Neuronal stem cell (in vitro differentiated cells): ENCODE measurements at regions not wholly inside any gene's neighbourhood (a gene's known extent, or its start where the extent isn't known, plus 50 kb on each side); places are given as distances from the start of the nearest gene placed in this dataset.

Source experiments
- DNase-seq: peaks from one replicate; pipeline ENCODE4 v3.0.0-alpha.2; 2013; ENCODE audit warnings: low spot score
- H2AFZ ChIP-seq: one replicate; pipeline ENCODE4 v1.6.1; 2013; ENCODE audit warnings: mild to moderate bottlenecking, low read length, inconsistent platforms
- H2AK5ac ChIP-seq: 2 replicates; pipeline ENCODE4 v1.6.1; 2013; ENCODE audit warnings: low read depth, mild to moderate bottlenecking, inconsistent platforms, low read length, moderate library complexity, mixed read lengths
- H2BK120ac ChIP-seq: 2 replicates; pipeline ENCODE4 v1.6.1; 2013; ENCODE audit warnings: low read depth, mild to moderate bottlenecking, inconsistent platforms, low read length, moderate library complexity, mixed read lengths
- H2BK12ac ChIP-seq: one replicate; pipeline ENCODE4 v1.6.1; 2013; ENCODE audit warnings: low read length, inconsistent platforms
- H2BK15ac ChIP-seq: 2 replicates; pipeline ENCODE4 v1.6.1; 2013; ENCODE audit warnings: mild to moderate bottlenecking, low read length, inconsistent platforms, mixed read lengths
- H2BK5ac ChIP-seq: one replicate; pipeline ENCODE4 v1.6.1; 2013; ENCODE audit warnings: inconsistent platforms, mild to moderate bottlenecking, low read length, moderate library complexity
- H3K14ac ChIP-seq: one replicate; pipeline ENCODE4 v1.6.1; 2013; ENCODE audit warnings: low read length, inconsistent platforms
- H3K18ac ChIP-seq: 2 replicates; pipeline ENCODE4 v1.6.1; 2013; ENCODE audit warnings: low read length, inconsistent platforms
- H3K23ac ChIP-seq: 2 replicates; pipeline ENCODE4 v1.6.1; 2013; ENCODE audit warnings: low read depth, mild to moderate bottlenecking, mixed read lengths, low read length, inconsistent platforms; ENCODE audit not compliant: poor library complexity
- H3K27ac ChIP-seq: replicated peaks from 3 replicates; pipeline ENCODE4 v1.5.1; 2013; ENCODE audit warnings: low read length, inconsistent platforms
- H3K27me3 ChIP-seq, 3 experiments: 2 replicates each; pipeline ENCODE4 v1.6.1; 2013; ENCODE audit warnings: low read length in 3 of 3, mild to moderate bottlenecking in 2 of 3, inconsistent platforms in 1 of 3, low read depth in 1 of 3, mixed read lengths in 1 of 3, moderate library complexity in 1 of 3; ENCODE audit not compliant: control insufficient read depth in 3 of 3, insufficient read depth in 3 of 3
- H3K36me3 ChIP-seq, 2 donors: replicated peaks in 1 of 2; 2 replicates each; pipeline ENCODE4 v1.6.1; 2013; ENCODE audit warnings: low read length in 2 of 2; ENCODE audit not compliant: control insufficient read depth in 2 of 2, insufficient read depth in 2 of 2
- H3K4ac ChIP-seq: 2 replicates; pipeline ENCODE4 v1.6.1; 2013; ENCODE audit warnings: inconsistent platforms, mild to moderate bottlenecking, low read length, moderate library complexity
- H3K4me1 ChIP-seq, 2 donors: 1 replicate in 1 of 2; 2 replicates in 1 of 2; pipeline ENCODE4 v1.6.1; 2013; ENCODE audit warnings: low read length in 2 of 2, low read depth in 1 of 2; ENCODE audit not compliant: control insufficient read depth in 2 of 2, insufficient read depth in 1 of 2
- H3K4me2 ChIP-seq: one replicate; pipeline ENCODE4 v1.6.1; 2013; ENCODE audit warnings: mild to moderate bottlenecking, low read length, inconsistent platforms; ENCODE audit not compliant: insufficient read depth, poor library complexity, severe bottlenecking
- H3K4me3 ChIP-seq, 2 donors: 2 replicates each; pipeline ENCODE4 v1.5.1; 2013; ENCODE audit warnings: low read length in 2 of 2, mild to moderate bottlenecking in 2 of 2, inconsistent platforms in 1 of 2, moderate library complexity in 1 of 2
- H3K79me1 ChIP-seq: one replicate; pipeline ENCODE4 v1.6.1; 2013; ENCODE audit warnings: low read depth, mild to moderate bottlenecking, inconsistent platforms, low read length, moderate library complexity
- H3K9ac ChIP-seq: one replicate; pipeline ENCODE4 v1.6.1; 2013; ENCODE audit warnings: mild to moderate bottlenecking, low read depth, low read length, inconsistent platforms; ENCODE audit not compliant: poor library complexity
- H3K9me3 ChIP-seq, 2 donors: replicated peaks in 1 of 2; 2 replicates each; pipeline versions ENCODE3 to v1.6.1; 2013; ENCODE audit warnings: low read length in 2 of 2, mild to moderate bottlenecking in 2 of 2, inconsistent platforms in 1 of 2, low read depth in 1 of 2, mixed read lengths in 1 of 2, moderate library complexity in 1 of 2; ENCODE audit not compliant: control insufficient read depth in 2 of 2, insufficient read depth in 1 of 2
- H4K8ac ChIP-seq: one replicate; pipeline ENCODE4 v1.6.1; 2013; ENCODE audit warnings: low read depth, mild to moderate bottlenecking, inconsistent platforms, low read length, moderate library complexity
- H4K91ac ChIP-seq: one replicate; pipeline ENCODE4 v1.6.1; 2013; ENCODE audit warnings: low read length, low read depth, mild to moderate bottlenecking, inconsistent platforms; ENCODE audit not compliant: poor library complexity
- WGBS, 2 donors: extraction: QIAGEN DNeasy Blood & Tissue Kit; methylation state at CpG; one replicate each; pipeline ENCODE4 v1.1.7; 2013; ENCODE audit warnings: missing lambda C conversion rate in 2 of 2, mixed read lengths in 1 of 2; ENCODE audit not compliant: insufficient read length in 2 of 2, insufficient replicate concordance in 1 of 2; ENCODE audit errors: extremely low coverage in 2 of 2; 5-methylcytosine and 5-hydroxymethylcytosine counted together

DNA sequence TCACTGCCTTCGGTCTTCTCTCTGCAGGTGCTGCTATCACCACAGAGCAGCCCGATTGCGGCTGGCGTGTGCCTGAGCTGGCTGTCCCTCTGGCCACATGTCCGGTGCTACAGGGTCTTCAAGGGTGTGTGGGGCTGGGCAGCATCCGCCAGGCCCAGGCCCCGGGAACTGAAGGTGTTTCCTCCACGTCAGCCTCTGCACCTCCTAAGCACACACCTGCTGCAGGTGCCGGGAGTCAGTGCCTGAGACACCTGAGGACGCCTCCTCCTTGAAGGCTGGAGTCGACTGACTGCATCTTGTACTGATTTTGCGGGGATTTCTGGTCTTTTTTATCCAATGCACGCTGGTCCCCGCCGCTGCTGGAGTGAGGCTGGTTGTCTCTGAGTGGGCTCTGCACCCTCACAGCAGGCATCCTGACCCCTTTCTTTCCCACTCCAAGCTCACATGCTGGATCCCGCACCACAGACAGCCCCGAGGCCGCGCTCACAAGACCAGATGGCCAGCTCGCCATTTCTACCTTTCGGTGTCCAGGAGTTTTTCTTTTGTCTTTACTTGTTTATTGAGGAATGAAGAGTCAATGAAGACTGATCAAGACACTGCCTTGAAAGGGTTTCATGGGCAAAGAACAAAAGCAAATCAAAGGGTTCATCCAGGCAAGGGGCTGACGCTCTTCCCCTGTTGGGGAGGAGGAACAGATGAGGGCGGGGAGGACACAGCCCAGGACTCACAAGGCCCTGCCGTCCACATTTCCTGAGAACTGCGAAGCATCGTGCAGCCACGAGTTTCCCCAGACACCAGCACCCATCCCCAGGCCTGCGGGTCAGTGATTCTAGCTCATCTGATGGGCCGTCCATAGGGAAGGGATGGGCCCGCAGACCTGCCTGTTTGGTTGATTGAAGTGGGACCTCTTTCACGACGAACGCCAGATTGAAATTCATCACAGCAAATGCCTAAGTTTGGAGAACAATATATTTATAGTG, 203.8 kb upstream of the SOX1 start:
- peak overlapping the region; percentile 45 for H2BK5ac ChIP-seq
- H3K4me2 ChIP-seq: no peak overlapping the region
- no peaks in the 10 kb centered on the region for H3K36me3 ChIP-seq
- H2BK120ac ChIP-seq: no peak overlapping the region
- H3K23ac ChIP-seq: no peak overlapping the region
- H3K27me3 ChIP-seq: peaks cover 0 to 28% (median 0%) of the 10 kb centered on the region in 3 experiments
- no peak overlapping the region for H3K4me3 ChIP-seq
- no peak overlapping the region for H4K91ac ChIP-seq
- H2BK15ac ChIP-seq: peak overlapping the region; percentile 79
- peaks cover 0 to 13% of the 10 kb centered on the region in 2 donors for H3K4me1 ChIP-seq
- no peak overlapping the region for H3K9ac ChIP-seq
- WGBS, 2 donors: no CpG with 5 or more reads among the region's 33 CpGs
- peak overlapping the region; percentile 41 for H3K18ac ChIP-seq
- peak overlapping the region; percentile 15 for H3K14ac ChIP-seq
- H3K9me3 ChIP-seq: peaks cover 0 to 14% of the 10 kb centered on the region in 2 donors
- H4K8ac ChIP-seq: no peak overlapping the region
- no peaks in the 10 kb centered on the region for H3K79me1 ChIP-seq
- H2AFZ ChIP-seq: no peak overlapping the region
- H2AK5ac ChIP-seq: peak overlapping the region; percentile 44
- peak overlapping the region; percentile 69 for H2BK12ac ChIP-seq
- DNase-seq: no peak
- H3K27ac ChIP-seq: no peak overlapping the region
- no peak overlapping the region for H3K4ac ChIP-seq

DNA sequence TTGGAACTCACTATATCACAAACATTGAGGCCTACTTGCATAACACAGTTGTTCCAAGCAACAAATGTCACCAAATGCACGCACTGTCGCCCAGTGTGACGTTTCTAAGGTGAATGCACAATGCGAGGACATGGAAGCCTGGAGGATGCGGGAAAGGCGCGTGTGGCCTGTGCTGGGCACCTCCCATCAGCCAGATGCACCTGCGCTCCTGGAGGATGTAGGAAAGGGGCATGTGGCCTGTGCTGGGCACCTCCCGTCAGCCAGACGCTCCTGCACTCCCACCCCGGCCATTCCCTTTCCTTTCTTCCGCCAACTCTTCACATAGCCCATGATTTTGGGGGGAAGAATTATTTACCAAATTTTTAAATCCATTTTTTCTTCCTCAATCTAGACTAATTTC, 202.4 kb upstream of the SOX1 start:
- no peaks in the 10 kb centered on the region for H3K79me1 ChIP-seq
- WGBS, 2 donors: no CpG with 5 or more reads among the region's 12 CpGs
- H2BK12ac ChIP-seq: no peak overlapping the region
- peaks cover 0 to 32% (median 0%) of the 10 kb centered on the region in 3 experiments for H3K27me3 ChIP-seq
- H4K8ac ChIP-seq: no peak overlapping the region
- DNase-seq: no peak
- no peaks in the 10 kb centered on the region for H3K36me3 ChIP-seq
- no peak overlapping the region for H3K4ac ChIP-seq
- H3K4me3 ChIP-seq: no peak overlapping the region
- H2AFZ ChIP-seq: no peak overlapping the region
- peak overlapping the region; percentile 17 for H2BK5ac ChIP-seq
- peak overlapping the region; percentile 15 for H3K18ac ChIP-seq
- H3K9me3 ChIP-seq: peaks cover 0 to 14% of the 10 kb centered on the region in 2 donors
- H2BK120ac ChIP-seq: no peak overlapping the region
- H3K9ac ChIP-seq: no peak overlapping the region
- H2BK15ac ChIP-seq: no peak overlapping the region
- H4K91ac ChIP-seq: no peak overlapping the region
- H3K23ac ChIP-seq: no peak overlapping the region
- H3K14ac ChIP-seq: no peak overlapping the region
- H3K4me2 ChIP-seq: no peak overlapping the region
- H3K27ac ChIP-seq: no peak overlapping the region
- no peak overlapping the region for H2AK5ac ChIP-seq
- H3K4me1 ChIP-seq: peaks cover 0 to 10% of the 10 kb centered on the region in 2 donors

DNA sequence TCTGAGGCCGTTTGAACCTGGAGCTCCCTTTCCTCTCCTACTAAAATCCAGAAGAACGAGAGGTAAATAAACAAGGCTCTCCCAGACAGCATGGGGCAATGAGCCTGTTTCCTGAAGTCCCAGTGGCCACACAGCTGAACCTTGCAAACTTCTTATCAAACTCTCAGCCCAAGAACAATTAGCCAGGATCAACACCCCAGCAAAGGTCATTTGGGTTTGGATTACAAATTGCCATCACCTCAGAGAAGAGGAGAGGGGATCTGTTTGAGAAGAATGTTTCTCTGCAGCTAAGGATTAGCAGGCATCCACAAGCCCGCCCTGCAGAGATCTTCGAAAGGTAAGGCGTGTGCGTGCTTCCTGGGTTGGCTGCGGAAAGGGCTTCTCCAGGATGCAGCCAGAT, 201.9 kb upstream of the SOX1 start:
- H3K4me2 ChIP-seq: no peak overlapping the region
- H3K9ac ChIP-seq: no peak overlapping the region
- H3K36me3 ChIP-seq: no peaks in the 10 kb centered on the region
- no peak overlapping the region for H2AFZ ChIP-seq
- no peak overlapping the region for H3K4me3 ChIP-seq
- H3K14ac ChIP-seq: no peak overlapping the region
- no peak for DNase-seq
- H2BK12ac ChIP-seq: no peak overlapping the region
- no peak overlapping the region for H2BK120ac ChIP-seq
- no peak overlapping the region for H2BK15ac ChIP-seq
- no peak overlapping the region for H2AK5ac ChIP-seq
- no CpG with 5 or more reads among the region's 7 CpGs for WGBS, 2 donors
- H3K18ac ChIP-seq: no peak overlapping the region
- H3K9me3 ChIP-seq: peaks cover 0 to 14% of the 10 kb centered on the region in 2 donors
- H4K91ac ChIP-seq: no peak overlapping the region
- no peak overlapping the region for H3K4ac ChIP-seq
- H2BK5ac ChIP-seq: no peak overlapping the region
- no peak overlapping the region for H4K8ac ChIP-seq
- H3K23ac ChIP-seq: no peak overlapping the region
- peaks cover 0 to 32% (median 0%) of the 10 kb centered on the region in 3 experiments for H3K27me3 ChIP-seq
- no peaks in the 10 kb centered on the region for H3K79me1 ChIP-seq
- peaks cover 0 to 6% of the 10 kb centered on the region in 2 donors for H3K4me1 ChIP-seq
- H3K27ac ChIP-seq: no peak overlapping the region

DNA sequence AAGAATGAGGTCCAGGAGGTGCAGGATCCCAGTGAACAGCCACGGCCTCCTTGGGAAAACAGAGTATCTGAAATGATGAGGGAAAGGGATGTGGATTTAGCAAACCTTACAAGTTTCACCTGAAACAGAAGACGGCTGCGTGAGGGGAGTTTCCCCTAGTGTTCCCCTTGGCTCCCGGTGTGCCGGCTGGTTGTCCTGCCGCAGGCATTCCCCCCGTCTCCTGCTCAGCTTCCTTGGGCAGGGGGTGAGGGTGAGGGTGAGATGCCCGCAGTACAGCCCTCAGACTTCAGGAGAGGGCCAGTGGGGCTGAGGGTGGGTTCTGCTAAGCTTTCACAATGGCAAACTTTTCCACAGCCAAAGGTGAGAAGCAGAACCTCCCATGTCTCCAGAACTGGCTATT, 201.1 kb upstream of the SOX1 start:
- H3K14ac ChIP-seq: no peak overlapping the region
- no peak overlapping the region for H2BK15ac ChIP-seq
- no peak for DNase-seq
- peaks cover 0 to 32% (median 0%) of the 10 kb centered on the region in 3 experiments for H3K27me3 ChIP-seq
- no peak overlapping the region for H2AK5ac ChIP-seq
- no peak overlapping the region for H3K18ac ChIP-seq
- no CpG with 5 or more reads among the region's 8 CpGs for WGBS, 2 donors
- no peaks in the 10 kb centered on the region for H3K79me1 ChIP-seq
- no peak overlapping the region for H3K9ac ChIP-seq
- peaks cover 0 to 14% of the 10 kb centered on the region in 2 donors for H3K9me3 ChIP-seq
- H3K36me3 ChIP-seq: no peaks in the 10 kb centered on the region
- no peak overlapping the region for H3K4ac ChIP-seq
- no peak overlapping the region for H3K4me2 ChIP-seq
- H2AFZ ChIP-seq: no peak overlapping the region
- H2BK120ac ChIP-seq: no peak overlapping the region
- H3K23ac ChIP-seq: no peak overlapping the region
- no peak overlapping the region for H3K4me3 ChIP-seq
- H4K91ac ChIP-seq: no peak overlapping the region
- no peak overlapping the region for H2BK5ac ChIP-seq
- no peak overlapping the region for H4K8ac ChIP-seq
- no peak overlapping the region for H2BK12ac ChIP-seq
- H3K27ac ChIP-seq: no peak overlapping the region
- H3K4me1 ChIP-seq: peaks cover 0 to 4% of the 10 kb centered on the region in 2 donors
